MCF 10A (cell line): ENCODE measurements at regions not wholly inside any gene's neighbourhood (a gene's known extent, or its start where the extent isn't known, plus 50 kb on each side); places are given as distances from the start of the nearest gene placed in this dataset.

ENCODE experiments used
- BruUV-seq: library from RNA; stranded (reverse); fragments of 400-500 nt; replicated peaks from 2 replicates; lab custom pipeline; 2021; lab: Mats Ljungman, UMichigan
- CTCF ChIA-PET: fragments of 300-600 bp; sonication (Branson Sonifier 250); formaldehyde crosslinking; extraction: SDS; loops from one replicate; lab custom pipeline; 2021; ENCODE audit warnings: antibody characterized with exemption, inconsistent platforms; lab: Yijun Ruan, JAX
- POLR2A ChIA-PET: fragments of 300-600, 350-650 bp; sonication (Branson Sonifier 250); formaldehyde crosslinking; extraction: SDS; loops from one replicate; lab custom pipeline; 2020; ENCODE audit warnings: antibody characterized with exemption, inconsistent platforms; lab: Yijun Ruan, JAX
- DNase-seq: peaks from one replicate; pipeline ENCODE4 v3.0.0-alpha.2; 2018; ENCODE audit not compliant: unreplicated experiment
- H3K27ac Mint-ChIP-seq: one replicate; pipeline ENCODE4 v1.8.0; 2022; ENCODE audit warnings: mild to moderate bottlenecking, low read depth, mixed read lengths; ENCODE audit not compliant: unreplicated experiment
- H3K27me3 Mint-ChIP-seq: one replicate; pipeline ENCODE4 v1.8.0; 2022; ENCODE audit warnings: mixed read lengths; ENCODE audit not compliant: insufficient read depth, unreplicated experiment
- H3K36me3 Mint-ChIP-seq: one replicate; pipeline ENCODE4 v1.8.0; 2022; ENCODE audit warnings: mild to moderate bottlenecking, moderate library complexity, mixed read lengths; ENCODE audit not compliant: insufficient read depth, unreplicated experiment
- H3K4me1 Mint-ChIP-seq: one replicate; pipeline ENCODE4 v1.8.0; 2022; ENCODE audit warnings: mixed read lengths; ENCODE audit not compliant: insufficient read depth, unreplicated experiment
- H3K4me3 Mint-ChIP-seq: one replicate; pipeline ENCODE4 v1.8.0; 2022; ENCODE audit warnings: mild to moderate bottlenecking, moderate library complexity, mixed read lengths; ENCODE audit not compliant: unreplicated experiment
- H3K9me3 Mint-ChIP-seq: one replicate; pipeline ENCODE4 v1.8.0; 2022; ENCODE audit warnings: mixed read lengths; ENCODE audit not compliant: unreplicated experiment
- intact Hi-C: fragments of 100-400 bp; cut with micrococcal nuclease; formaldehyde crosslinking; loops from 2 replicates; pipeline ENCODE4 v1.14.1; 2022
- TF ChIP-seq, protein P1 (sequence below): fragments of 200-600 bp; IDR thresholded peaks from one replicate; pipeline ENCODE4 v1.8.0; 2022; ENCODE audit warnings: antibody characterized with exemption, mild to moderate bottlenecking; ENCODE audit not compliant: unreplicated experiment

DNA sequence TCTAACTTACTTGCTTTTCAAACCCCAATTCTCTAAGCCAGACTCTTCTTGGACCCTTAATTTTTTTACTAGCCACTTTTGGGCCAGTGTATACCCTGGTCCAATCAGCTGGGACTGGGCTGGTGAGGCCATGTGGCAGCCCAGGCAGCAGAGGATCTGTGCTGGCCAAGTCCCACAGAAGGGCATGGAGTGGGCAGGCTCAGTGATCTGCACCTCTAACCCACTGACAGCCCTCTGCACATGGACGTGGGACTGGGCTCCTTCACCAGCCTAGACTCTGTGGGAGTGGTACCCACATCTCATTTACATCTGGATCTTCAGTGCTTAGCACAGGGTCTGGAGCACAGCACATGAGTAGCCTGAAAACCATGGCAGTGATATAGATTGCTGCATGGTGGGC lies 56.1 kb upstream of the PRR23C start:
- TF ChIP-seq, protein P1, sequence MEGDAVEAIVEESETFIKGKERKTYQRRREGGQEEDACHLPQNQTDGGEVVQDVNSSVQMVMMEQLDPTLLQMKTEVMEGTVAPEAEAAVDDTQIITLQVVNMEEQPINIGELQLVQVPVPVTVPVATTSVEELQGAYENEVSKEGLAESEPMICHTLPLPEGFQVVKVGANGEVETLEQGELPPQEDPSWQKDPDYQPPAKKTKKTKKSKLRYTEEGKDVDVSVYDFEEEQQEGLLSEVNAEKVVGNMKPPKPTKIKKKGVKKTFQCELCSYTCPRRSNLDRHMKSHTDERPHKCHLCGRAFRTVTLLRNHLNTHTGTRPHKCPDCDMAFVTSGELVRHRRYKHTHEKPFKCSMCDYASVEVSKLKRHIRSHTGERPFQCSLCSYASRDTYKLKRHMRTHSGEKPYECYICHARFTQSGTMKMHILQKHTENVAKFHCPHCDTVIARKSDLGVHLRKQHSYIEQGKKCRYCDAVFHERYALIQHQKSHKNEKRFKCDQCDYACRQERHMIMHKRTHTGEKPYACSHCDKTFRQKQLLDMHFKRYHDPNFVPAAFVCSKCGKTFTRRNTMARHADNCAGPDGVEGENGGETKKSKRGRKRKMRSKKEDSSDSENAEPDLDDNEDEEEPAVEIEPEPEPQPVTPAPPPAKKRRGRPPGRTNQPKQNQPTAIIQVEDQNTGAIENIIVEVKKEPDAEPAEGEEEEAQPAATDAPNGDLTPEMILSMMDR, result no peak
- intact Hi-C loops, result no loop called here
- H3K4me1 Mint-ChIP-seq, result no peaks in the 10 kb centered on the region
- POLR2A ChIA-PET, result no interaction called here
- H3K9me3 Mint-ChIP-seq, result peaks cover 6% of the 10 kb centered on the region
- no peak overlapping the region for H3K4me3 Mint-ChIP-seq
- no TSS peak for BruUV-seq
- DNase-seq, result no peak
- H3K36me3 Mint-ChIP-seq, result peaks cover 5% of the 10 kb centered on the region
- no peaks in the 10 kb centered on the region for H3K27me3 Mint-ChIP-seq
- CTCF ChIA-PET, result interaction anchor here (0.6 to 5.9 kb wide), 4 partner anchors 9 to 401 kb away, joined by 3 to 74 read pairs (median 3); no protein-coding TSS in a partner anchor
- H3K27ac Mint-ChIP-seq, result no peak overlapping the region

GRCh38 chr3:139101396-139101795 lies 56.7 kb upstream of the PRR23C start:
- peaks cover 6% of the 10 kb centered on the region for H3K9me3 Mint-ChIP-seq
- TF ChIP-seq, protein P1, result no peak
- BruUV-seq, result no TSS peak
- no peak overlapping the region for H3K4me3 Mint-ChIP-seq
- H3K36me3 Mint-ChIP-seq, result peaks cover 5% of the 10 kb centered on the region
- no peaks in the 10 kb centered on the region for H3K4me1 Mint-ChIP-seq
- ChIA-PET POLR2A (interaction anchor here (0.6 kb wide), 1 partner anchor 70 kb away, joined by 4 read pairs; no protein-coding TSS in a partner anchor), CTCF (interaction anchor here (5.9 kb wide), 1 partner anchor 11 kb away, joined by 74 read pairs; no protein-coding TSS in a partner anchor)
- no peak for DNase-seq
- intact Hi-C loops, result no loop called here
- no peak overlapping the region for H3K27ac Mint-ChIP-seq
- no peaks in the 10 kb centered on the region for H3K27me3 Mint-ChIP-seq

DNA sequence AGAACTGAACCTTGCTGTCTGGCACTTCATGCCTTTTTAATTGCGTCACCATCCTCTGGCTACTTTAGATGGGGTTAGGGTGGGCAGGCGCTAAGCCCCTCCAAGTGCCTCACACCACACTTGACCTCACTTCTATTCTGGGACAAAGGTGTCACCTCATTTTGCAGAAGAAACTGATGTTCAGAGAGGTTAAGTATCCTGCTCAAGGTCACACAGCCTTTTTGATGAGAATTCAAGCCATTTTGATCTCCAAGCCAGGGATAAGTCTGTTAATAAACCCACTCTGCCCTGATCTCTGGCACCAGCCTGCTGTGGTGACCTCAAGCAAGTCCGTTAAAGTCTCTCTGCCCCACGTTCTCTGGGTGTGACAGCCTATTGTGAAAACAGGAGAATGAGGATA lies 58.8 kb upstream of the PRR23C start:
- no peak for DNase-seq
- no peak overlapping the region for H3K27ac Mint-ChIP-seq
- intact Hi-C loops, result no loop called here
- no peak overlapping the region for H3K4me3 Mint-ChIP-seq
- peaks cover 5% of the 10 kb centered on the region for H3K9me3 Mint-ChIP-seq
- no TSS peak for BruUV-seq
- CTCF ChIA-PET, result interaction anchor here (5.9 kb wide), 1 partner anchor 9 kb away, joined by 74 read pairs; no protein-coding TSS in a partner anchor
- TF ChIP-seq, protein P1, result no peak
- no peaks in the 10 kb centered on the region for H3K36me3 Mint-ChIP-seq
- POLR2A ChIA-PET, result no interaction called here
- H3K27me3 Mint-ChIP-seq, result no peaks in the 10 kb centered on the region
- H3K4me1 Mint-ChIP-seq, result no peaks in the 10 kb centered on the region

- no peaks in the 10 kb centered on the region for H3K9me3 Mint-ChIP-seq
- TF ChIP-seq, protein P1, result no peak
- BruUV-seq, result no TSS peak
- H3K4me3 Mint-ChIP-seq, result no peak overlapping the region
- ChIA-PET CTCF (no interaction called here), POLR2A (no interaction called here)
- intact Hi-C loops, result no loop called here
- no peaks in the 10 kb centered on the region for H3K27me3 Mint-ChIP-seq
- H3K4me1 Mint-ChIP-seq, result no peaks in the 10 kb centered on the region
- H3K27ac Mint-ChIP-seq, result no peak overlapping the region
- no peak for DNase-seq
- no peaks in the 10 kb centered on the region for H3K36me3 Mint-ChIP-seq
Observed at GRCh38 chr3:139104062-139104461, 59.4 kb upstream of the PRR23C start.
